ENCODE measurements at regions not wholly inside any gene's neighbourhood (a gene's known extent, or its start where the extent isn't known, plus 50 kb on each side); places are given as distances from the start of the nearest gene placed in this dataset.

DNA sequence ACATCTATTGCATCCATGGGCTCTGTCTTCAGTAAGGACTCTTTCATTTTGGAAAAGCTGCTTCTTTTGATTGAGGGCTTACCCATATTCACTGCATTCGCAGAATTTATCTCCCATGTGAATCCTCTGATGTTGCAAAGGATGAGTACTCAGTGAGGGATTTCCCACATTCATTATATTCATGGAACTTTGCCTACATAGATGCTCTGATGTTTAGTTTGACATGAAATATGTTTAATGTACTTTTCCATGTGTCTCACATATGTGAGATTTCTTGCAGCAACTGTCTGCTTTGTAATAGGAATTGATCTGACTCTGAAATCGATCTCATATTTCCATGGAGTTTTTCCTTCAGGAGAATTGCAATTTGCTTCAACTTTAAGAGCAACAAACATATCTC is 1699.6 kb upstream of the FLRT2 start:
- TF ChIP-seq POLR2A (IDR thresholded peaks at IDR 0.05): no peak
- TF ChIP-seq, protein P1, sequence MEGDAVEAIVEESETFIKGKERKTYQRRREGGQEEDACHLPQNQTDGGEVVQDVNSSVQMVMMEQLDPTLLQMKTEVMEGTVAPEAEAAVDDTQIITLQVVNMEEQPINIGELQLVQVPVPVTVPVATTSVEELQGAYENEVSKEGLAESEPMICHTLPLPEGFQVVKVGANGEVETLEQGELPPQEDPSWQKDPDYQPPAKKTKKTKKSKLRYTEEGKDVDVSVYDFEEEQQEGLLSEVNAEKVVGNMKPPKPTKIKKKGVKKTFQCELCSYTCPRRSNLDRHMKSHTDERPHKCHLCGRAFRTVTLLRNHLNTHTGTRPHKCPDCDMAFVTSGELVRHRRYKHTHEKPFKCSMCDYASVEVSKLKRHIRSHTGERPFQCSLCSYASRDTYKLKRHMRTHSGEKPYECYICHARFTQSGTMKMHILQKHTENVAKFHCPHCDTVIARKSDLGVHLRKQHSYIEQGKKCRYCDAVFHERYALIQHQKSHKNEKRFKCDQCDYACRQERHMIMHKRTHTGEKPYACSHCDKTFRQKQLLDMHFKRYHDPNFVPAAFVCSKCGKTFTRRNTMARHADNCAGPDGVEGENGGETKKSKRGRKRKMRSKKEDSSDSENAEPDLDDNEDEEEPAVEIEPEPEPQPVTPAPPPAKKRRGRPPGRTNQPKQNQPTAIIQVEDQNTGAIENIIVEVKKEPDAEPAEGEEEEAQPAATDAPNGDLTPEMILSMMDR (IDR thresholded peaks at IDR 0.05): no peak
- no peak for TF ChIP-seq POLR2AphosphoS5 (IDR thresholded peaks at IDR 0.05)
- TF ChIP-seq EP300 (IDR thresholded peaks at IDR 0.05; ENCODE audit: low read depth): no peak

Data from transverse colon (tissue), 4 donors.